Upper lobe of left lung (tissue), 4 donors: ENCODE measurements at regions not wholly inside any gene's neighbourhood (a gene's known extent, or its start where the extent isn't known, plus 50 kb on each side); places are given as distances from the start of the nearest gene placed in this dataset.

Experiments used
- POLR2A ChIP-seq, 4 donors: fragments of 450-650 bp; IDR thresholded peaks; one replicate each; pipeline ENCODE4 v1.5.1; 2016 to 2017; ENCODE audit warnings: antibody characterized with exemption in 4 of 4, mild to moderate bottlenecking in 2 of 4
- TF ChIP-seq, protein P1 (sequence below), 6 experiments: fragments of 450-650 bp in 4 of 6; fragments of 200-600 bp in 2 of 6; sonication (generic) in 2 of 6; IDR thresholded peaks; one replicate each; pipeline ENCODE4 v1.5.1; 2016 to 2019; ENCODE audit warnings: antibody characterized with exemption in 6 of 6

DNA sequence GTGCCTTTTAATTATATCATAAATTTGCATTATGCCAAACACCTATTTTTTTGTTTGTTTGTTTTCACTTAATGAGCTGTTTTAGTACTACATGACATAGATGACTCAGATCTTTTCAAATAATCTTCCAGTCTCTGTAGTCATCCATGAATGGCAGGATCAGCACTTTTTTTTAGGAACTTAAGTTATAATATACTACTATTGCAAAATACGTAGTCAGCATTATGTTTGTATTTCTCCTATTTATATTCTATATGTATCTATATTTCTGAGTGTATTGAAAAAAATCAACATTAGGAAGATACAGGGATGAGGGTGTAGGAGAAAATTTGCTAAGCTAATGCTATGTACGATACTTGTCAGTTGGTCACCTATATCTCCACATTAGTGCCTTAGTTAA lies 773.1 kb upstream of the AGA start:
- TF ChIP-seq, protein P1, sequence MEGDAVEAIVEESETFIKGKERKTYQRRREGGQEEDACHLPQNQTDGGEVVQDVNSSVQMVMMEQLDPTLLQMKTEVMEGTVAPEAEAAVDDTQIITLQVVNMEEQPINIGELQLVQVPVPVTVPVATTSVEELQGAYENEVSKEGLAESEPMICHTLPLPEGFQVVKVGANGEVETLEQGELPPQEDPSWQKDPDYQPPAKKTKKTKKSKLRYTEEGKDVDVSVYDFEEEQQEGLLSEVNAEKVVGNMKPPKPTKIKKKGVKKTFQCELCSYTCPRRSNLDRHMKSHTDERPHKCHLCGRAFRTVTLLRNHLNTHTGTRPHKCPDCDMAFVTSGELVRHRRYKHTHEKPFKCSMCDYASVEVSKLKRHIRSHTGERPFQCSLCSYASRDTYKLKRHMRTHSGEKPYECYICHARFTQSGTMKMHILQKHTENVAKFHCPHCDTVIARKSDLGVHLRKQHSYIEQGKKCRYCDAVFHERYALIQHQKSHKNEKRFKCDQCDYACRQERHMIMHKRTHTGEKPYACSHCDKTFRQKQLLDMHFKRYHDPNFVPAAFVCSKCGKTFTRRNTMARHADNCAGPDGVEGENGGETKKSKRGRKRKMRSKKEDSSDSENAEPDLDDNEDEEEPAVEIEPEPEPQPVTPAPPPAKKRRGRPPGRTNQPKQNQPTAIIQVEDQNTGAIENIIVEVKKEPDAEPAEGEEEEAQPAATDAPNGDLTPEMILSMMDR (IDR thresholded peaks at IDR 0.05) = no peak
- no peak for TF ChIP-seq POLR2A (IDR thresholded peaks at IDR 0.05)
